ENCODE measurements at regions not wholly inside any gene's neighbourhood (a gene's known extent, or its start where the extent isn't known, plus 50 kb on each side); places are given as distances from the start of the nearest gene placed in this dataset.
"Not testable (repeated sequence)": the region's sequence is repeated elsewhere in the genome, so short reads cannot be mapped to it uniquely, and the experiment has no call there.

GRCh38 chr22:23451452-23452230 is 128.4 kb downstream of the IGLL1 start:
- H3K36me3 Mint-ChIP-seq; ATAC-seq; CTCF ChIA-PET; H3K4me1 Mint-ChIP-seq; DNase-seq; H3K4me3 Mint-ChIP-seq; H3K9me3 Mint-ChIP-seq (ENCODE audit: low read depth); H3K27ac Mint-ChIP-seq: not testable (repeated sequence)
- H3K27me3 Mint-ChIP-seq = peaks cover 22% of the 10 kb centered on the region

- H3K36me3 Mint-ChIP-seq; H3K4me1 Mint-ChIP-seq; CTCF ChIA-PET; H3K27ac Mint-ChIP-seq; H3K9me3 Mint-ChIP-seq (ENCODE audit: low read depth); ATAC-seq; DNase-seq; H3K4me3 Mint-ChIP-seq: not testable (repeated sequence)
- peaks cover 15% of the 10 kb centered on the region for H3K27me3 Mint-ChIP-seq
These were observed 129.3 kb downstream of the IGLL1 start for GRCh38 chr22:23450821-23451220.

- ATAC-seq (no peak), DNase-seq (no peak)
- CTCF ChIA-PET = no interaction called here
- no peaks in the 10 kb centered on the region for H3K4me1 Mint-ChIP-seq
- H3K27me3 Mint-ChIP-seq = peaks cover 15% of the 10 kb centered on the region
- H3K27ac Mint-ChIP-seq = no peak overlapping the region
- no peaks in the 10 kb centered on the region for H3K36me3 Mint-ChIP-seq
- H3K4me3 Mint-ChIP-seq = no peak overlapping the region
- H3K9me3 Mint-ChIP-seq (ENCODE audit: low read depth) = peaks cover 6% of the 10 kb centered on the region
These were observed 129.7 kb downstream of the IGLL1 start for GRCh38 chr22:23450434-23450795.

GRCh38 chr22:23449748-23450433 is 130.2 kb downstream of the IGLL1 start:
- H3K4me3 Mint-ChIP-seq; H3K36me3 Mint-ChIP-seq; H3K27ac Mint-ChIP-seq; DNase-seq; ATAC-seq; H3K4me1 Mint-ChIP-seq; H3K9me3 Mint-ChIP-seq (ENCODE audit: low read depth); CTCF ChIA-PET: not testable (repeated sequence)
- peaks cover 13% of the 10 kb centered on the region for H3K27me3 Mint-ChIP-seq

- H3K9me3 Mint-ChIP-seq (ENCODE audit: low read depth); CTCF ChIA-PET; H3K27ac Mint-ChIP-seq; DNase-seq; H3K36me3 Mint-ChIP-seq; ATAC-seq; H3K4me3 Mint-ChIP-seq; H3K27me3 Mint-ChIP-seq; H3K4me1 Mint-ChIP-seq: not testable (repeated sequence)
These were observed 131.4 kb downstream of the IGLL1 start for GRCh38 chr22:23448499-23449288.

- no peak overlapping the region for H3K27ac Mint-ChIP-seq
- no peak overlapping the region for H3K4me3 Mint-ChIP-seq
- H3K27me3 Mint-ChIP-seq = peaks cover 8% of the 10 kb centered on the region
- H3K4me1 Mint-ChIP-seq = no peaks in the 10 kb centered on the region
- DNase-seq = no peak
- no peak for ATAC-seq
- no peaks in the 10 kb centered on the region for H3K36me3 Mint-ChIP-seq
- CTCF ChIA-PET = no interaction called here
- H3K9me3 Mint-ChIP-seq (ENCODE audit: low read depth) = peaks cover 10% of the 10 kb centered on the region
These were observed 133.2 kb downstream of the IGLL1 start for GRCh38 chr22:23446796-23447350.

GRCh38 chr22:23446194-23446593 is 133.9 kb downstream of the IGLL1 start:
- H3K4me1 Mint-ChIP-seq, DNase-seq, ATAC-seq, CTCF ChIA-PET, H3K36me3 Mint-ChIP-seq, H3K4me3 Mint-ChIP-seq, H3K27ac Mint-ChIP-seq: not testable (repeated sequence)
- Mint-ChIP-seq H3K9me3 (ENCODE audit: low read depth) (peaks cover 13% of the 10 kb centered on the region), H3K27me3 (peaks cover 11% of the 10 kb centered on the region)

GRCh38 chr22:23443905-23444304 is 136.2 kb downstream of the IGLL1 start:
- DNase-seq, ATAC-seq, H3K27ac Mint-ChIP-seq, H3K36me3 Mint-ChIP-seq, CTCF ChIA-PET, H3K4me1 Mint-ChIP-seq, H3K4me3 Mint-ChIP-seq: not testable (repeated sequence)
- peaks cover 19% of the 10 kb centered on the region for H3K27me3 Mint-ChIP-seq
- peaks cover 13% of the 10 kb centered on the region for H3K9me3 Mint-ChIP-seq (ENCODE audit: low read depth)

- DNase-seq; H3K27ac Mint-ChIP-seq; H3K4me3 Mint-ChIP-seq; ATAC-seq; H3K9me3 Mint-ChIP-seq (ENCODE audit: low read depth); H3K4me1 Mint-ChIP-seq; H3K36me3 Mint-ChIP-seq; CTCF ChIA-PET: not testable (repeated sequence)
- peaks cover 21% of the 10 kb centered on the region for H3K27me3 Mint-ChIP-seq
These were observed 140.5 kb downstream of the IGLL1 start for GRCh38 chr22:23439581-23439980.

GRCh38 chr22:23438216-23438615 is 141.9 kb downstream of the IGLL1 start:
- Mint-ChIP-seq H3K36me3 (no peaks in the 10 kb centered on the region), H3K9me3 (ENCODE audit: low read depth) (peaks cover 4% of the 10 kb centered on the region), H3K27ac (no peak overlapping the region), H3K4me3 (no peak overlapping the region), H3K27me3 (peaks cover 19% of the 10 kb centered on the region), H3K4me1 (peaks cover 1% of the 10 kb centered on the region)
- CTCF ChIA-PET = no interaction called here
- no peak for DNase-seq
- ATAC-seq = no peak

- Mint-ChIP-seq H3K36me3 (no peaks in the 10 kb centered on the region), H3K27ac (no peak overlapping the region), H3K9me3 (ENCODE audit: low read depth) (peaks cover 4% of the 10 kb centered on the region), H3K4me3 (no peak overlapping the region), H3K27me3 (peaks cover 23% of the 10 kb centered on the region), H3K4me1 (peaks cover 5% of the 10 kb centered on the region)
- ATAC-seq (no peak), DNase-seq (no peak)
- CTCF ChIA-PET = no interaction called here
These were observed 142.3 kb downstream of the IGLL1 start for GRCh38 chr22:23437779-23438178.

- not testable (repeated sequence) for H3K4me1 Mint-ChIP-seq
These were observed 143.0 kb downstream of the IGLL1 start for GRCh38 chr22:23437107-23437395.

GRCh38 chr22:23436354-23437106 is 143.6 kb downstream of the IGLL1 start:
- H3K9me3 Mint-ChIP-seq (ENCODE audit: low read depth); H3K4me1 Mint-ChIP-seq; CTCF ChIA-PET; ATAC-seq; H3K36me3 Mint-ChIP-seq; DNase-seq; H3K4me3 Mint-ChIP-seq; H3K27ac Mint-ChIP-seq: not testable (repeated sequence)
- peaks cover 14% of the 10 kb centered on the region for H3K27me3 Mint-ChIP-seq

More at GRCh38 chr22:23437107-23437395, 143.0 kb downstream of the IGLL1 start:
- H3K27me3 Mint-ChIP-seq = peaks cover 19% of the 10 kb centered on the region
- H3K9me3 Mint-ChIP-seq (ENCODE audit: low read depth); H3K4me3 Mint-ChIP-seq; DNase-seq; H3K36me3 Mint-ChIP-seq; H3K27ac Mint-ChIP-seq; ATAC-seq; CTCF ChIA-PET: not testable (repeated sequence)
